Inferior parietal cortex (tissue), 1 donor: ENCODE measurements at regions not wholly inside any gene's neighbourhood (a gene's known extent, or its start where the extent isn't known, plus 50 kb on each side); places are given as distances from the start of the nearest gene placed in this dataset.
"Not testable (repeated sequence)": the region's sequence is repeated elsewhere in the genome, so short reads cannot be mapped to it uniquely, and the experiment has no call there.

Experiments used
- DNase-seq: peaks from one replicate; pipeline ENCODE4 v3.0.0-alpha.2; 2016; ENCODE audit errors: extremely low spot score

DNA sequence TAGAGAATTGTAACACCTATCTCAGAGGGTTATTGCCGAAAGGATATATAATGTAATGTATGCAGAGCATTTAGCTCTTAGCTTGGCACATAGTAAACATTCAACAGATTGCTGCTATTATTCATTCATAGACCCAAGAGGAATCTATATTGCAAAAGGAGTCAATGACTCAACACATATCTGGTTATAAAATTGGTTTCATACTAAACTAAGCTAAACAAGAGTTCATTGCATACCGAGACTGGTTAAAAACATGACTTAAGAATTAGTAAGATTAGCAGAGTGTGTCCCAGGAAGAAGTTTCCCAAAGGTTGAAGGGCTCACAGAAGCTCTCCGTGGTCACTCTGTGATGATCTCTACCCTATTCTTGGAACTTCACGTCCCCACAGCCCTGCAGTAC, 339.6 kb upstream of the CCNH start:
- DNase-seq, result no peak

DNA sequence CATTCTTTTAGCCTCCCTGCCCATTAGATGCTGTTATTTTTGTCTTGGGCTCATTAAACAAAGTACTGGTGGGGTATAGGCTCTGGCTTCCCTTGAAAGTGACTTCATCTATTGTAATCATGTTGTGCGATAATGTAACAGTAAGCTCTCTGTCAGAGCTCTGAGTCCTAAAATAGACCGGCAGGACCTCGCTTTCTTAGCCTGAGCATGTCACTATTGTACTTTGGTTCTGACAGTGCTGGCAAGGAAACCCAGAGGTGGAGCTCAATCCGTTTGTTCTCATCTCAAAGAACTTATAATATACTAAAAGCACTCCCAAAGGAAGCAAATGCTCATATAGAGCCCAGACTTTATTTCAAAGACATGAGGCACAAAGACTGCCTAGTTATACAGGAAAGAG, 339.1 kb upstream of the CCNH start:
- peak; percentile 66 for DNase-seq

DNA sequence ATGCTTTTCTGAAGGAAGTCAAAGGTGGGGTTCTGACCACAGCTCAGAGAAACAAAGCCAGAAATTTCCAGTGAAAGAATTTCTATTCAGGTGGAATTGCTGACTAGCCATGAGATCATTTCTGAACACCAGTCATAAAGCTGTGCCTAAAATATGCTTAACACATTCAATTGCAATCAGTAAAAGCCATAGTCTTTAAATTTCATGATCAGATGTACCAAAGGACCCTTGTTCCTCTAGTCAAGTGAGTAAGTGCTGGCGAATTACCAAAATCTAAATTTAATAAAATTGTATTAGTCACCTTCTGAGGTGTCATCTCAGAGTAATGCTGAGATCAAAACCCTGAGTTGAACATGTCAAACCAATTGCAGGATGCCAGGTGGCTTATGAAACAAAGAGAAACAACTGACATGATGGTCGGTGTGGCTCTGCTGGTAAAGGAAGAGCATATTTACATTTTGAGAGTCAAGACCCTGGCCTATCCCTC, 334.2 kb upstream of the CCNH start:
- DNase-seq, result no peak

DNA sequence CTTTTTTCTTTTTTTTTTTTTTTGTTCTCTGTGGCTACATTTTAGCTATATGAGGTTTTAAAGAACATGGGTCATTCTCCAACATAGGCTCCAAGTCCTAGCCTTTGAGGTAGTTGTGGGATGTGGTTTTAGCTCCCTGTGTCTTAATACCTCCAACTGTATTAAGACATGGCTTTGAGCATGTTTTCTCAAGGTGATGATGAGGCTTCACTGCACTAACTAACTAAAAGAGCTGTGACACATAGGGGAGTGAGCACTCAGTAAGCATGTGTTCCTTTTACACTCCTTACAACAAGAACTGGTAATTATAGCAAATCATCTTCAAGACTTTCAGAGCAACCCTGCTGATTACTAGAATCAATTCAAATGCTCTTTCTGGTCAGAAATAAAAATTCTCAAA, 333.6 kb upstream of the CCNH start:
- DNase-seq, result no peak

DNA sequence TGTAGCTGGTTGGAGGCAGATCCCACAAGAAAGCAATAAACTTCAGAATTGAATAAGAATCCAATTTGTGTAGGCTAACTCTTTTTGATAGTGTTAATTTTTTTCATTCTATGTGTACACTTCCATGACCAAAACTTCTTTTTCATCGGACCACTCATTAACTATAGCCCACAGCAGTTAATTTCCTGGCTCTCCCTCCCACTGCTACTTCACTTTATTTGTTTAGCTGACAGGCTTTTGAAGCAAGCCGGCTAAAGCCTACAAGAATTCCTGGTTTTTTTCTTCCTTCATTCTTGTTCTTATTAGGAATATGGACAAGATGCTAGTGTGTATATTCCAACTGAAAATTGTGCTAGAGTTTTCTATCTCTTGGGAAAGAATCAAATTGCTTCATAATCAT, 329.2 kb upstream of the CCNH start:
- DNase-seq, result no peak

DNA sequence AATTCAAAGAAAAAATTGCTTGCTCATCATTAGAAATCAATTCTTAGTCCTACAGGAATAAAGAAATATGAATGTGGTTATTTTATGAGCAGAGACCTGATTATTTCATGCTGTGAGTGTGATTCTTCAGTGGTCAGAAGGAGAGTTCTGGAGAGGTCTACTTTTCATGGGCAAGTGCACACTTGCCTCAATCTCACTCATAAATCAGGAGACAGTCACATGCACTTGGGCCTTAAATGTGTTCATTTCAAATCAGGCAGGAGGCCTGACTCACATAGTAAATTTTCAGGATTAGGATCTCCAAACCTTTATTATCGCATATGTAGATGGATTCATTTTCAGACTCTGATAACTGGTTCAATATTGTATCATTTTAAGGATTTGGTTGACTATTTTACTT, 323.2 kb upstream of the CCNH start:
- DNase-seq, result no peak

DNA sequence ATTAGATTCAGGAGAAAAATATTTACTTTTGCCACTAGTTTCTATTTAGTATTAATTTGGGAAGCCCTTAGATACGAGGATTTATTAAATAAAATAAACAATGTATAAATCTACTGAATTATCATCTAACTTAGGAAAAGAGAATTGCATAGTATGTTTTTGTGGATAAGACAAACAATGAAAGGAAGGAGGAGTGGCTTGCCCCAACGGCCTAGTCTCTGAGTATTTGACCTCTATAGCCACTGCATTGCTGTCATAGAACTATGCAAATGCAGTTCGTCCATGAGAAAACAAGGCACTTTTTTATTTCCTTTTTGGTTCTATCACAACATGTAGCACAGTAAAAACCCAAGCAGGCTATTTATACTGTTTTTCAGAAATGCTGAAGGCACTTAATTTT, 321.2 kb upstream of the CCNH start:
- no peak for DNase-seq

DNA sequence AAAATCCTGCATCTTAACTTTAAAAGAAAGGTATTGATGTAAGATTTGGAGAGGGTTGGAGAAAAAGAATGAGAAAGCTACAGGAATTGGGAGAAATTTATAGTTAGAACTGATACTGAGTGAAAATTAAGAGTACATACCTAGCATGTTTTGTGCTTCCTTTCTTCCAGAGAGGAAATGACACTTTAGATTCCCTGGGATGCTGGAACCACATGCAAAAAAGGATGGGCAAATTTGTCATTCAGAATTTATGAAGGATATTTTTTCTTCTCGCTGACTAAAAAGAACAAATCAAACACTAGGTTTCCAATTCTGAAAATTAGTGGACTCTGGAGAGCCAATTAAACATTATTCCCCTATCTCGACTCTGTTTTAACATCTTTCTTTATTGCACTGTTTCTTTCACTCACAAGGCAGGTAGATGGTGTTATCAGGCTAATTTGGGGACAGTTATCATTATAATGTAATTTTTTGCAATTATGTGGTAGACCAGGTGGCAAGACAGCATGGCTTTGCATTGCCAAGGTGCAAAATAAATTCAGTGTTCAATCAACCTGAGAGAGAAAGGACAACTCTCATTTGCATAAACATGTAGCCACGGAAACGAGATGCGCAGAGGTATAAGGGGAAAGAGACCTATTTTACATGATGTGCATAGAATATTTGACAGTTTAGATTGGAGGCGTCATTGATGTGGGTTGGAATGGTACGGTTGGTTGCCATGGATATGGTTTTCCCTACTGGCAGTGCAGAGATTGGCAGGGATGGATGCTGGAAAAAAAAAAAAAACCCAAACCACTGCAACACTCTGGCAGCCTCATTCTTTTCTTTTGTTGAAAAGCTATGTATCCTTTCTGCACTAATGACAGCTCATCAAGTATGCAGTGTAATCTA, 320.4 kb upstream of the CCNH start:
- DNase-seq, result peak; percentile 46

DNA sequence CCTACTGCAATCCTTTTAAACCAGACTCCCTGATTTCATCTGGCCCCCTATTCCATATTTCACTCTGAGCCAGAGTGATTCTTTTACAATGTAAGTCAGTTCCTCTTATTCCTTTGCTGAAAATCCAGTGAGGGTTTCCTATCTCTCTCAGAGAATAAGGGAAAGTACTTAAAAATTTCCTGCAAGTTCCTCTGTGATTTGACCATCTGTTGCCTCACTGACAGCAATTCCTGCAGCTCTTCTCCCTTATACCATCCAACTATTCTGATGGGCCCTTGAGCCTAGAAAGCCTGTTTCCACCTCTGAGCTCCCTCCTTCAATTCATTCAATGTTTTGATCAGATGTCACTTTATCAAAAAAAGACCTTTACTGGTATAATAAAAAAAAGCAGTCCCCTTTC, 317.1 kb upstream of the CCNH start:
- no peak for DNase-seq

DNA sequence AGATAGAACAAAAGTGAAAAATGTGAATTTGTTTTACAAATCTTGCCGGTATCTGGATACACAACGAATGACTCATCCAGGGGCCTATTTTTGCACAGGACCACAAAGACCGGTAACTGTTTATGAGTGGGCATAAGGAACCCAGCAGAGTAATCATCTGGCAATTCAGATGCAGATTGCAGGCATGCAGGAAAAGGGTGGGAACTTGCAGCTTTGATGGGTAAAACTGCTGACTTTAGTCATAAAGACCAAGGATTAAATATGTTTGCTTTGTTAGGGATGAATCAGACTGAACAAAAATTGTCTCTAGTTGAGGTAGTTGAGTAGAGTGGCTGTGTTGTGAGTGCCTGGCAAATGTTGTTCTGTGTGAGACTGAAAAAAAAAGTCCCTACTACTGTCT, 309.6 kb upstream of the CCNH start:
- no peak for DNase-seq

DNA sequence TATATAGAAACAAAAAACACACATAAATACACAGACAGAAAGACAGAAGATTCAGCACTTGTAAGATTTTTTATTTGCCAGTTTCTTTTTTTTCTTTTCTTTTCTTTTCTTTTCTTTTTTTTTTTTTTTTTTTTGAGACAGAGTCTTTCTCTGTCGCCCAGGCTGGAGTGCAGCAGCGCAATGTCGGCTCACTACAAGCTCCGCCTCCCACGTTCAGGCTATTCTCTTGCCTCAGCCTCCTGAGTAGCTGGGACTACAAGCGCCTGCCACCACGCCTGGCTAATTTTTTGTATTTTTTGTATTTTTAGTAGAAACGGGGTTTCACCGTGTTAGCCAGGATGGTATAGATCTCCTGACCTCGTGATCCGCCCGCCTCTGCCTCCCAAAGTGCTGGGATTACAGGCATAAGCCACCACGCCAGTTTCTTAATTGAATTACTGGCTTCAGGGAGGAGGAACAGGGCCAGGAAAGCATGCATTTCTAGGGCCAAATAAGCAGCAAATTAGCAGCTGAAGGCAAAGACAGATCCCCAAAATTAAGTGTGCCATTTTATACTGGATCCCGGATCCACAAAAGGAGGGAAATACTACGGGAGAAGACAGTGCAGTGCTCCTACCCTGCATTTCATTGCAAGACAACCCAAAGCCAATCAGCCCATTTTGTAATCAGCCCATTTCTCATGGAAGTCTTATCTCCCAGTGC, 305.6 kb upstream of the CCNH start:
- DNase-seq, result not testable (repeated sequence)

DNA sequence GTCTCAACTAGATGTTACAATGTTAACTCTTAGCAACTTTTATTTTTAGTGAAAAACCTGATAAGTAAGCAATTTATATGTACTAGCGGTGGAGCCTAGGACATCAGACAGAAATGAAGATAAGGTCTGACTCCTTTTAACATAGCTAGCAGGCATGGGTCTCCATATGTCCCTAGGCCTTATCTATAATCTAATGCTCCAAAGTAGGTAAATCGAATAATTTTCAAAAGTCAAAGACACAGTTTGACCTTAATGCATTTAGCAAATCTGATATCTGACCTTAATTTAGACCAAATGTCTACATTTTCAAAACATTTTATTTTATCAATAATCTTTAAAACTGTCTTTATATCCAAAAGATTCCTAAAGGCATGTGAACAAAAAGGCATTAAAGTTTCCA, 305.0 kb upstream of the CCNH start:
- DNase-seq, result no peak

DNA sequence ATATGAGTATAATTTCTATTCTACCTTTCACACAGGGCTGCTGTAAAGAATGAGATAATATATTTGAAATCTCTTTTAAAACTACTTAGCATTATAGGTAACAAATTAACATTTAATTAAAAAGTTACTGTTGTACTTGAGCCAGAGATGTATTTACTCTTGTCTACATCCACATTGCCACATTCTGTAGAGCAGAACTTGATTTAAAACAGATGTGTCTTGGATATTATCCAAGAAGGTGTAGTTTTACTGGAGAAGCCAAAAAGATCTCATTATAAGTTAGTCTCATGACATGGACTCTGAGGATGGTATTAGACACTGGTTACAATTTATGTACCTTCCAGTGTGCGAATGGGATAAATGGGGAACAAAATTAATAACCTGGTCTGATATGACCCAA, 293.1 kb upstream of the CCNH start:
- no peak for DNase-seq

DNA sequence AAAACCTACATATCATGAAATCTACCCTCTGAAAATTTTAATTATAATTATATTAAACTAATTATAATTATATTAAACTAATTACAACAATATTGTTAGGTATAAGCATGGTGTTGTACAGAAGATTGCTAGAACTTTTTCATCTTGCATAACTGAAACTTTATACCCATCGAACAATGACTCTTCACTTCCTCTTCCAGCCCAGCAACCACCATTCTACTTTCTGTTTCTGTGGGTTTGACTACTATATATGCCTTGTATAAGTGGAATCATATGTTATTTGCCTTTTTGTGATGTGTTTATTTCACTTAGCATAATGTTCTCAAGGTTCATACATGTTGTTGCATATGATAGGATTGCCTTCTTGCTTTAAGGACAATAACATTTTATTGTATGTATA, 274.2 kb upstream of the CCNH start:
- no peak for DNase-seq

DNA sequence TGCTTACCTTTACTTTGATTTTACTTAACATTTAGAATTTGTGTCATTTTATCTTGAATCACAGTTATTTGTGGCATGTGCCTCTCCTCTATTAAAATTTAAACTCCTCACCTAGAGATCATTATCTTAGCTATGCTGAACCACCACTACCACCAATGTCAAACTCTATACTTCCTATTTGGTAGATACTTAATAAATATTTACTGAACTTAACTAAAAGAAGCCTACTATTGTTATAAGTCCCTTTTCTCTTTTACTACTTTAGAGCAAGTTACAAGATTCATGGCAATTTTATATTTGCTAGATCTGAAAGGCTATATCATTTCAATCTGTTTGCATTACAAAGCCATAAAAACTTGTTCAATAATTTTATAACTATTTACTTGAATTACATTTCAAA, 273.3 kb upstream of the CCNH start:
- no peak for DNase-seq

DNA sequence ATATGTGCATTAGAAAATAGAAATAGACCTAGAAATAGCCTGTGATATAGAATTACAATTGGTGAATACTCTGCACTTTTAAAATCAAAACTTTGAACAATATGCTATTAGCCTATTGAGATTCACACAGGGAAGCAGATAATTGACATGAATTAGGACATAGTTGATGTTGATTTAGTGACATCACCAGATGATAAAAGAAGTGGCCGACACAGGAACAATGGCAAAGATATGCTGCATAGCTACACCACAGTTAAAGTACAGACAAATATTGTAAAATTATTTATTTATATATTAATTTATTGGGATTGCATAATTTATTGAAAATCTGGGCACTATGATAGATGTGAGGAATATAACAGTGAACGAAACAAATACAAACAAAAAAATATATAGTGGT, 261.5 kb upstream of the CCNH start:
- DNase-seq, result no peak

DNA sequence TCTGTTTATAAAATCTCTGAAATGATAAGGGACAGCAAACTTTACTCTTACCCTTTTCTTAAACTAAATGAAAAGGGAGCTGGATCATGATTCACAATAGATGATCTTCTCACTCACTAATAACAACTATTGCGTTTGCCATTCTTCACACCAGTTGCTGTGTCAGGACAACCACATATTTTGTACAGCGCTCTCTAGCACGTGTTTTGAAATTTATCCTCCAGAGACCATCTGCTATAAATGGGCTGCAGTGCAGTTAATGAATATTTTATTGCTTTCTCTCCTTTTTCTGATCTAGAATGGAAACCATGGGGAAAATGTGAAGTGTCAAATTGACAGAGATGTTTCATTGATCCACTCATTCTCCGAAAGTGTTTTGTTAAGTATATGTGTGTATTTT, 258.4 kb upstream of the CCNH start:
- no peak for DNase-seq

DNA sequence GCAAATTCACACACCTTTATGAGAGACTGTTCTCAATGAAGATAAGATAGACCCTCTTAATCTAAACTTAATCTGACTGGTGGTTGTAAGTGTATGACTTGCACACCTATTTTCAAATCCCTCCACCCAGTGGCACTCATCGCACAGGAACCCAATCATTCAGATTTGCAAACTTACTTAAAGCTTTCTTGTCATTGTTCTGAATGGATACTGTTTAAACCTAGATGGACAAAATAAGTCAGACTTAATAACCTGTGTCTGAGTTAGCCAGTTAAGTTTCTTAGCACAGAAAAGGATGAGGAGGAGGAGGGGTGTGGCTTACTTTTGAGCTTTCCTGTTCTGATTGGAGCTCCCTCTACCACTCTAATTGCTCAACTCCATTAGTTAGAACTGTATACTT, 252.4 kb upstream of the CCNH start:
- no peak for DNase-seq

DNA sequence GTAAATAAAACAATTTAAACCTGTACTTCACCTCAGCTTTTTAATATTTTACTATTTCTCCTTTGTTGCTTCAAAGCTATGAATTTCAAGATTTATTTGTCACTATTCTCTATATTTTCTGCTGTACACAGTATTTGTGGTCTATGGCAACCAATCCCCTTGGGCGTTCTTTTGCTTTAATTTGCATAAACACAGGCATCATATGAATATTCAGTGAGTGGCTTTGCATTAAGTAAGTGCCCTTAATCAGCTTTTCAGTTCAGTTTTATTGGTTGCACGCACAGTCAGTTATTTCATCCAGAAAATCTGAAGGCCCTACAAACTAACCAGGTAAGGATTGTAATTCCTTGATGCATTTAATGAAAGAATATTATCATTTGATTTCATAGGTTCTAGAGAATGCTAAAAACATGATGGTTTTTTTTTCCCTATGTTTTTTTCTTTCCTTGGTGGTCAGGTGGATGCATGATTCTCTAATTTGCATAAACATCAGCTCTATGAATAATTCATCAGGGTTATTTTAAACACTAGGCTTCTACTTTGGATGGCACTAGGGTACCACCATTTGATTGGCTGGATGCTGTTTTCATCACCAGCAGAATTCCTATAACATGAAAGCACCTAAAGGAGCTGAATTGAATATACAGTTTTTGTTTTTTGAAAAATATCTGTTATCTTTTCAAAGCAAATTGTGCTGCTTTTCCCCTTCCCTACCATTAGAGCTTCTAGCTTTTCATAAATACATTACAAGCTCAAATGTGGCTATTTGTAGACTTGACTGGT, 249.2 kb upstream of the CCNH start:
- DNase-seq, result no peak

DNA sequence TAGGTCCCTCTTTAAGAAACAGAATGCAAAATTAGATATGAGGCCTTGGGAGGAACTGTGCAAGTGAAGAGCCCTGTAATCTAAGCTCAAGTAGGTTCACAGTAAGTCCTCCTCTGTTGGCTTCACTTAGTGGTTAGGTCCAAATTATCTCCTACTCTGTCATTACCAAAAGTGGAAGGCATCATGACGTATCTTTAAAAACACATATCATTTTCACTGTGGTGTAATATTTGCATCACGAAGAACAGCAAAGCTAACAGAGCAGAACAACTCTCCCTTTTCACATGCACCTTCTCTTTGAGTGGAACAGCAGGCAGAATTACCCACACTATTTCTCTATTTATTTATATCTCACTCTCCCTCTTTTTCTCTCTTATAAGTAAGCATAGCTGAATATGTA, 240.5 kb upstream of the CCNH start:
- DNase-seq, result no peak

DNA sequence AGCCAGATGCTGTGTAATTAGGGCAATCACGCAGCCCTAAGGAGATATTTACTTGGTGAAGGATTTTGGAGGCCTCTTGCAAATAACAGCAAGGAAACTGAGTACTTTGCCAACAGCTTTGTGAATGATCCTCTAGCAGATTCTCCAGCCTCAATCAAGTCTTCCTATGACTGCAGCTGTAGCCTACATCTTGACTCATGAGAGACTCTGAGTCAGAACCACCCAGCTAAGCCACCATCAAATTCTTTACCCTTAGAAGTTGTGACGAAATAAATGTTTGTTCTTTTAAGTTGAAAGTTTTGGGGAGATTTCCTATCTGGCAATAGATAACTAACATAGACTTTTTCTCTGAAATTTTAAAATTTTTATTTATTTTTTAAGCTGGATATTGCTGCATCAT, 237.6 kb upstream of the CCNH start:
- DNase-seq, result no peak

DNA sequence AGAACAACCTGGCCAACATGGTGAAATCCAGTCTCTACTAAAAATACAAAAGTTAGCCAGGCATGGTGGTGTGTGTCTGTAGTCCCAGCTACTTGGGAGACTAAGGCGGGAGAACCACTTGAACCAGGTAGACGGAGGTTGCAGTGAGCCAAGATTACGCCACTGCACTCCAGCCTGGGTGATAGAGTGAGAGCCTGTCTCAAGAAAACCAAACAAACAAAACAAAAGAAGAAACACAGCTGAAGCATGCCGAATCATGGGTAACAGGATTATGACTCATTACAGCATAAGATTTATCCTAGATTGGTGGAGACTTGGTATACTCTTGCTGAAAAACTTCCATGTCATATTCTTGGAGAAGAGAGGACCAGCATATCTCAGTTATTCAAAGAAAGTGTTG, 236.7 kb upstream of the CCNH start:
- DNase-seq, result no peak

DNA sequence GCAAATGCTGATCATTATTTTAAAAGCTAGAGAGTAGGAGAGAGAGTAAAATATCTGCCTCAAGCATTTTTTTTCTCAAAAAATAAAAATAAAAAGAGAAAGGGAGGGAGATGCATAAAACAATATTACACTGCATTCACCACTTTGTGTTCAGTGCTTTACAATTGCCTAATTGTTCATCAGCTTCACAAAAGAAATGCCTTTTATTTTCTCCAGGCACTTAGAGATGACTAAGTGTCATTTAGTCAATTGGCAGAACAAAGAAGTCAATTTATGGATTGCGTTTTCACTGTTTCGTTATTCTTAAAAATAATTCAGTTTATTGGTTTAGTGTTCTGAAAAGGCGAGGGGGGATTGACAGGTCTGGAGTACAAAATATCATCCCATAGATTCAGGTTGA, 232.5 kb upstream of the CCNH start:
- peak; percentile 63 for DNase-seq
